Effector memory CD8-positive, alpha-beta T cell (primary cell): ENCODE measurements at regions not wholly inside any gene's neighbourhood (a gene's known extent, or its start where the extent isn't known, plus 50 kb on each side); places are given as distances from the start of the nearest gene placed in this dataset.
"Not testable (repeated sequence)": the region's sequence is repeated elsewhere in the genome, so short reads cannot be mapped to it uniquely, and the experiment has no call there.

Experiments used
- ATAC-seq: fragments of 150-1000 bp; cut with Tn5 transposase; replicated peaks from 2 replicates; pipeline ENCODE4 v1.10.0; 2021; ENCODE audit warnings: mild to moderate bottlenecking, moderate library complexity
- DNase-seq, 3 experiments: peaks; one replicate each; pipeline ENCODE4 v3.0.0; 2021
- H3K27ac Mint-ChIP-seq, 2 donors: one replicate each; pipeline ENCODE4 v1.8.0; 2022; ENCODE audit warnings: mild to moderate bottlenecking in 2 of 2, mixed read lengths in 2 of 2, moderate library complexity in 2 of 2
- H3K27me3 Mint-ChIP-seq, 2 donors: one replicate each; pipeline ENCODE4 v1.8.0; 2022; ENCODE audit warnings: mixed read lengths in 2 of 2
- H3K36me3 Mint-ChIP-seq: one replicate; pipeline ENCODE4 v1.8.0; 2022; ENCODE audit warnings: mild to moderate bottlenecking, moderate library complexity, mixed read lengths; ENCODE audit not compliant: insufficient read depth
- H3K4me1 Mint-ChIP-seq, 2 donors: one replicate each; pipeline ENCODE4 v1.8.0; 2022; ENCODE audit warnings: low read depth in 2 of 2, mixed read lengths in 2 of 2
- H3K4me3 Mint-ChIP-seq, 2 donors: one replicate each; pipeline ENCODE4 v1.8.0; 2022; ENCODE audit warnings: mild to moderate bottlenecking in 2 of 2, mixed read lengths in 2 of 2, moderate library complexity in 2 of 2
- H3K9me3 Mint-ChIP-seq, 2 donors: one replicate each; pipeline ENCODE4 v1.8.0; 2022; ENCODE audit warnings: mixed read lengths in 2 of 2

DNA sequence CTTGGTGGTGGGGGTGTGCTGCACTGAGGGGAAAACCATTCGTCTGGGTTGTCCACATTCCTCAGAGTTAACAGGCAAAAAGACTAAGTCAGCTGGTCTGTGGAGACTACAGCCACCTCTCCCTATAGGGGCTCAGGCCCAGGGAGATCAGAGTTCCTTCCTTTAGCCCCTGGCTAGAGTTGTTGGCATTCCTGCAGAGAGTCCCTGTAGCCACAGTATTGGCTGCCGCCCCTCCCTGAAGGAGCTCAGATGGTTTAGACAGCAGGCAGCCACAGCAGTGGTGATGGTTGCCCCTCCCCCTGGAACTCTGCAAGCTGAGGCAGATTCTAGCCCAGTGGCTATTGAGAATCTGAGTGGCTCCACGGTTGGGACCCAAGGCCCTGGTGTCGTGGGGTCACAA, 1072.5 kb upstream of the ATXN7L3B start:
- Mint-ChIP-seq H3K36me3 (no peaks in the 10 kb centered on the region), H3K4me1 (no peaks in the 10 kb centered on the region), H3K27ac (no peak overlapping the region), H3K9me3 (peaks cover 0 to 10% of the 10 kb centered on the region in 2 donors), H3K4me3 (no peak overlapping the region), H3K27me3 (no peaks in the 10 kb centered on the region)
- ATAC-seq (no peak), DNase-seq (no peak)

DNA sequence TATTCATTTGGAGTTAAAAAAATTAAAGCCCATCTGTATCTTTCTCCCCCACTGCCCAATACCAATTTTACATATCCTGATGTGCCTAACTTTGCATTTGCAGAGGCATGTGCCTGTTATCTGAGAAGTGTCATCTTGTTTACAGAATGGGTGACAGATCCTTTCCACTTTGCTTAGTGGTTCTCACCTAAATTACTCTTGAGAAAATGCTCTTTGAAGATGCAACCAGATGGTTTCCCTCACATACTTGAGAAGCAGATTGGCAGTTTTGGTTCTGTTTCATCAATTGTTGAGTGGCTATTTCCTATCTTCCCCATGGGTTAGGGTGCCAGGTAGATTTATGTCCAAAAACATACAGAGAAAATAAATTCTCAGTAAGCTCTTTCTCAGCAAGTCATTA, 1051.4 kb upstream of the ATXN7L3B start:
- DNase-seq (no peak), ATAC-seq (no peak)
- no peak overlapping the region for H3K4me3 Mint-ChIP-seq
- no peak overlapping the region for H3K27ac Mint-ChIP-seq
- no peaks in the 10 kb centered on the region for H3K4me1 Mint-ChIP-seq
- H3K36me3 Mint-ChIP-seq = no peaks in the 10 kb centered on the region
- no peaks in the 10 kb centered on the region for H3K27me3 Mint-ChIP-seq
- peaks cover 8 to 9% of the 10 kb centered on the region in 2 donors for H3K9me3 Mint-ChIP-seq

- no peaks in the 10 kb centered on the region for H3K4me1 Mint-ChIP-seq
- no peak for ATAC-seq
- no peak overlapping the region for H3K27ac Mint-ChIP-seq
- no peak overlapping the region for H3K4me3 Mint-ChIP-seq
- H3K9me3 Mint-ChIP-seq = peaks cover 5 to 23% of the 10 kb centered on the region in 2 donors
- H3K36me3 Mint-ChIP-seq = no peaks in the 10 kb centered on the region
- H3K27me3 Mint-ChIP-seq = no peaks in the 10 kb centered on the region
- DNase-seq = no peak
Observed at GRCh38 chr12:73506611-73507010, 1031.0 kb upstream of the ATXN7L3B start.

DNA sequence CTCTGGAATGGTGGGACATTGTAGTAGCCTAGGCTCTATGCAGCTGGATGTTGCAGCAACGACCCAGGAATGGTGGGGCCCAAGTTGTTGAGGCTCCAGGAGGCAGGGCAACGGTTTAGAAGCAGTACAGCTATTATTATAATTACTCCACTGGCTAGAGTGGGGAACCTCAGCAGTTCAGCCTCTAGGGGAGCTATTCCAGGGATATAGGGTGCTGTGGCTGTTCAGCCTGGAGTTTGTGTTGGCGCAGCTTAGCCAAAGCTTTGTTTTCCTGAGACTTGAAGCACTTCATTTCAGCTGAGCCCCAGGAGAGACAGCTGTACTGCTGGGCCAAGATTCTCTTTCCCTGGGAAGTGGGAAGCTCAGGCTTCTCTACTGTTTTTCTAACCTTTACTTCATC, 1023.0 kb upstream of the ATXN7L3B start:
- DNase-seq (no peak), ATAC-seq (no peak)
- Mint-ChIP-seq H3K27ac (no peak overlapping the region), H3K9me3 (peaks cover 2 to 10% of the 10 kb centered on the region in 2 donors), H3K4me3 (no peak overlapping the region), H3K4me1 (no peaks in the 10 kb centered on the region), H3K27me3 (no peaks in the 10 kb centered on the region), H3K36me3 (no peaks in the 10 kb centered on the region)

DNA sequence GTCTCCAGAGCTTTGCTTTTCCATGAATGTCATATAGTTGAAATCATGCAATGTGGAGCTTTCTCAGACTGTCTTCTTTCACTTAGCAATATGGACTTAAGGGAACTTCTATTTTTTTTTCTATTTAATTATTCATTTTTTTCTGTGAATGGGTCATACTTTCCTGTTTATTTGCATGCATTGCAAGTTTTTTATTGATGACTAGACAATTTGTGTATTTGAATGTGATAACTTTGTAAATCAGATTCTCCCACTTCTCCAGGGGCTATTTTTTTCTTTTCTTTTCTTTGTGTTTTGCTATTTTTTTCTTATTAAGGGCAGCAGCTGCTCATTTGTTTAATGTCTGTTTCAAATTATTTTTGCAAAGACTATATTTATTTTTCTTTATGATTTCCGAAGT, 1019.8 kb upstream of the ATXN7L3B start:
- no peak for ATAC-seq
- Mint-ChIP-seq H3K27ac (no peak overlapping the region), H3K36me3 (no peaks in the 10 kb centered on the region), H3K9me3 (peaks cover 4 to 12% of the 10 kb centered on the region in 2 donors), H3K4me3 (no peak overlapping the region), H3K4me1 (no peaks in the 10 kb centered on the region), H3K27me3 (no peaks in the 10 kb centered on the region)
- no peak for DNase-seq

DNA sequence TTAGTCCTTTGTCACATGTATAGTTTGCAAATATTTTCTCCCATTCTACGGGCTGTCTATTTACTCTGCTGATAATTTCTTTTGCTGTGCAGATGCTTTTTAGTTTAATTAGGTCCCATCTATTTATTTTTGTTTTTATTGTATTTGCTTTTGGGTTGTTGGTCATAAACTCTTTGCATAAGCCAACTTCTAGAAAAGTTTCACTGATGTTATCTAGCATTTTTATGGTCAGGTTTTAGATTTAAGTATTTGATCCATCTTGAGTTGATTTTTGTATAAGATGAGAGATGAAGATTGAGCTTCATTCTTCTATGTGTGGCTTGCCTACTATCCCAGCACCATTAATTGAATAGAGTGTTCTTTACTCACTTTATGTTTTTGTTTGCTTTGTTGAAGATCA, 1008.4 kb upstream of the ATXN7L3B start:
- Mint-ChIP-seq H3K4me3 (no peak overlapping the region), H3K9me3 (peaks cover 0 to 12% of the 10 kb centered on the region in 2 donors), H3K27ac (no peak overlapping the region), H3K36me3 (no peaks in the 10 kb centered on the region), H3K4me1 (no peaks in the 10 kb centered on the region), H3K27me3 (no peaks in the 10 kb centered on the region)
- ATAC-seq = no peak
- no peak for DNase-seq

DNA sequence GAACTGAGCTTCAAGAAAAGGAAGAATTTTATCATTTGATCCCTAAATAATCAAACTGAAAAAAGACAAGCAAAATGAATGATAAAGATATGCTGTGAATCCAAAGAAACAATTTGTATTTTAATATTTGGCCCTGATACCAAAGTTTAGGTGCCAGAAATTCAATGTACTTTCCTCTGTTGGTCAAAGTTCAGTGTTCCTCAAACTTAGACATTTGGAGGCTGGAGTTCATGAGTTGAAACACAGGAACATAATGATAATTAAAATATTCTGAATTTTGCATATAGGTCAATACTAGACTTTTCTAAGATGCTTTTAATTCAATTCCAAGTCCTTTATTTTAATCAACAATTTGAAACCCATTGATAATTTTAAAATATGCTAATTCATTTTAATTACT, 1007.7 kb upstream of the ATXN7L3B start:
- DNase-seq (no peak), ATAC-seq (no peak)
- Mint-ChIP-seq H3K27me3 (no peaks in the 10 kb centered on the region), H3K27ac (no peak overlapping the region), H3K36me3 (no peaks in the 10 kb centered on the region), H3K4me3 (no peak overlapping the region), H3K9me3 (peaks cover 0 to 12% of the 10 kb centered on the region in 2 donors), H3K4me1 (no peaks in the 10 kb centered on the region)

- Mint-ChIP-seq H3K27ac (no peak overlapping the region), H3K4me1 (no peaks in the 10 kb centered on the region), H3K27me3 (no peaks in the 10 kb centered on the region), H3K36me3 (no peaks in the 10 kb centered on the region), H3K9me3 (peaks cover under 1 to 13% of the 10 kb centered on the region in 2 donors), H3K4me3 (no peak overlapping the region)
- DNase-seq (no peak), ATAC-seq (no peak)
Observed at GRCh38 chr12:73531752-73532151, 1005.9 kb upstream of the ATXN7L3B start.

DNA sequence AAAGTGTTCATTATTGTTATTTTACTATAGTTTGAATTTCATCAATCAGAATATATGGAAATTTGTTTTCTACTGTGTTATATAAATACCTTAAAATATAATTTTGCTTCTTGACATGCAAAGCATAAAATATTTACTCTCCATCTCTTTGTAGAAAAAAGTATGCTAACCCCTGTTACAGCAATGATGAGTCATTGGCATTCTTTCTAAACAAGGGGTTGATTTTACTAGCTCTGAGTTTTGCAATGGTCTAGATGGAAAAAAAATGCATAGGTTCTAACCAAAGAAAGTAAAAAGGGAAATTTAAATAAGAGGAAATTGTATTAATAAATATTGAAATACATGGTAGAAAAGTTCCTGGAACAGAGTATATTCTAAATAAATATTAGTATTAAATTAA, 990.2 kb upstream of the ATXN7L3B start:
- DNase-seq (no peak), ATAC-seq (no peak)

GRCh38 chr12:73585136-73585535, 952.5 kb upstream of the ATXN7L3B start:
- ATAC-seq (no peak), DNase-seq (no peak)
- Mint-ChIP-seq H3K9me3 (peaks cover 6% of the 10 kb centered on the region in 2 donors), H3K27ac (no peak overlapping the region), H3K4me3 (no peak overlapping the region), H3K4me1 (no peaks in the 10 kb centered on the region), H3K36me3 (peaks cover 3% of the 10 kb centered on the region), H3K27me3 (no peaks in the 10 kb centered on the region)

More for the DNA sequence above, 990.2 kb upstream of the ATXN7L3B start:
- Mint-ChIP-seq H3K9me3 (peaks cover 2 to 5% of the 10 kb centered on the region in 2 donors), H3K4me1 (no peaks in the 10 kb centered on the region), H3K36me3 (no peaks in the 10 kb centered on the region), H3K4me3 (no peak overlapping the region), H3K27me3 (no peaks in the 10 kb centered on the region), H3K27ac (no peak overlapping the region)

DNA sequence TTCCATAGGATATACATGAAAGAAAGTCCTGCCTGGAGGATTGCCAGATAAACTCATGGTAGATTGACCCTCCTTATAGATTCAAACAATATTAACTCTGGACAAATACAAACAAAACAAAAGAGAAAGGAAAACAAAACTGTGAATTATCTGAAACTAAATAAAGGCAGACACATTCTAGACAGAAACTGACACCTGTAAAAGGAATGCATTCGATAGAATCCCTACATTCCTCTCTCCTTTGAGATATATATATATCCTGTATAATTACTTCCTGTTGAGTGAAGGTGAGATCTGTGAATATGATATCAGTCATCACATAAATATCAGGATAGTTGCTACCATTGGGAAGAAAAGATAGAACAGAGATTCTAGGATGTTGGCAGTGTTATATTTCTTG, 948.4 kb upstream of the ATXN7L3B start:
- Mint-ChIP-seq H3K4me3 (no peak overlapping the region), H3K4me1 (no peaks in the 10 kb centered on the region), H3K27ac (no peak overlapping the region), H3K27me3 (no peaks in the 10 kb centered on the region), H3K36me3 (no peaks in the 10 kb centered on the region), H3K9me3 (peaks cover 0 to 10% of the 10 kb centered on the region in 2 donors)
- ATAC-seq (no peak), DNase-seq (no peak)

DNA sequence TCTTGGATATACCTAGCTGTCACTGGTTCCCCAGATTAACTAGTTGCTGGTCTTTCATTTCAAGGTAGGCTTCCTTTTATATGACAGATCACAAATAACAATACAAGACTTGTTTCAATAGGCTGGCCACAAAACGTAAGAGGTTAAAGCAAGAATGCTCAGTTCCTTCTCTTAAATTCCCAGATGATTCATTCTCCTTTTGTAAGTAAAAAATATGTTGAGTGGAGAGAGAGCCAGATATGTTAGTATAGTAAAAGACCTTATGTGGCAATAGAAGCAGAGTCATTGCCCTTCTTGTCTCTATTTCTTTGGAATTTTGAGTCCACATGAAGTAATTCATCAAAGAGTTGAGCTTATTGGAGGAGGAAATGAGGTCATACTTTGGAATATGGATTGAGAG, 939.0 kb upstream of the ATXN7L3B start:
- DNase-seq (no peak), ATAC-seq (no peak)

GRCh38 chr12:73599268-73599667, 938.4 kb upstream of the ATXN7L3B start:
- H3K4me1 Mint-ChIP-seq = no peaks in the 10 kb centered on the region
- no peak overlapping the region for H3K27ac Mint-ChIP-seq
- H3K4me3 Mint-ChIP-seq = no peak overlapping the region
- ATAC-seq (no peak), DNase-seq (no peak)
- no peaks in the 10 kb centered on the region for H3K36me3 Mint-ChIP-seq
- no peaks in the 10 kb centered on the region for H3K27me3 Mint-ChIP-seq
- peaks cover 0 to 16% of the 10 kb centered on the region in 2 donors for H3K9me3 Mint-ChIP-seq

More for the DNA sequence above, 939.0 kb upstream of the ATXN7L3B start:
- no peaks in the 10 kb centered on the region for H3K27me3 Mint-ChIP-seq
- H3K36me3 Mint-ChIP-seq = no peaks in the 10 kb centered on the region
- H3K4me1 Mint-ChIP-seq = no peaks in the 10 kb centered on the region
- H3K9me3 Mint-ChIP-seq = peaks cover 0 to 16% of the 10 kb centered on the region in 2 donors
- no peak overlapping the region for H3K27ac Mint-ChIP-seq
- H3K4me3 Mint-ChIP-seq = no peak overlapping the region

GRCh38 chr12:73605925-73606324, 931.7 kb upstream of the ATXN7L3B start:
- H3K27ac Mint-ChIP-seq, H3K4me3 Mint-ChIP-seq, H3K4me1 Mint-ChIP-seq, H3K36me3 Mint-ChIP-seq, ATAC-seq, H3K27me3 Mint-ChIP-seq, DNase-seq: not testable (repeated sequence)
- peaks cover 7 to 11% of the 10 kb centered on the region in 2 donors for H3K9me3 Mint-ChIP-seq

- Mint-ChIP-seq H3K4me3 (no peak overlapping the region), H3K27me3 (no peaks in the 10 kb centered on the region), H3K9me3 (peaks cover 7 to 9% of the 10 kb centered on the region in 2 donors), H3K27ac (no peak overlapping the region), H3K36me3 (no peaks in the 10 kb centered on the region), H3K4me1 (no peaks in the 10 kb centered on the region)
- ATAC-seq (no peak), DNase-seq (no peak)
Observed at GRCh38 chr12:73612551-73612950, 925.1 kb upstream of the ATXN7L3B start.
